Activated T-helper 1 cell treated with anti-CD3 and anti-CD28 coated beads, Interleukin-12 subunit alpha, Interleukin-12 subunit beta, Interleukin-2, Interleukin-4 antibody, amounts not matched to agents 30 ng/mL and 10 ng/mL and 1 ng/mL, durations not matched to agents 14 hours and 24 hours and 36 hours (primary cell): ENCODE measurements at regions not wholly inside any gene's neighbourhood (a gene's known extent, or its start where the extent isn't known, plus 50 kb on each side); places are given as distances from the start of the nearest gene placed in this dataset.

Experiments used
- DNase-seq: peaks from one replicate; pipeline ENCODE4 v3.0.0; 2021; ENCODE audit warnings: low spot score
- H3K27ac Mint-ChIP-seq: one replicate; pipeline ENCODE4 v1.8.0; 2021; ENCODE audit warnings: mild to moderate bottlenecking, mixed read lengths
- H3K27me3 Mint-ChIP-seq: one replicate; pipeline ENCODE4 v1.8.0; 2022; ENCODE audit warnings: mild to moderate bottlenecking, moderate library complexity, mixed read lengths; ENCODE audit not compliant: insufficient read depth
- H3K36me3 Mint-ChIP-seq: one replicate; pipeline ENCODE4 v1.8.0; 2021; ENCODE audit warnings: low read depth, mixed read lengths
- H3K4me1 Mint-ChIP-seq: one replicate; pipeline ENCODE4 v1.8.0; 2021; ENCODE audit warnings: low read depth, mixed read lengths
- H3K4me3 Mint-ChIP-seq: one replicate; pipeline ENCODE4 v1.8.0; 2021; ENCODE audit warnings: mild to moderate bottlenecking, moderate library complexity, mixed read lengths
- H3K9me3 Mint-ChIP-seq: one replicate; pipeline ENCODE4 v1.8.0; 2021; ENCODE audit warnings: mixed read lengths
- intact Hi-C: fragments of 100-400 bp; cut with micrococcal nuclease; formaldehyde crosslinking; loops from one replicate; pipeline ENCODE4 v1.15.1; 2024

DNA sequence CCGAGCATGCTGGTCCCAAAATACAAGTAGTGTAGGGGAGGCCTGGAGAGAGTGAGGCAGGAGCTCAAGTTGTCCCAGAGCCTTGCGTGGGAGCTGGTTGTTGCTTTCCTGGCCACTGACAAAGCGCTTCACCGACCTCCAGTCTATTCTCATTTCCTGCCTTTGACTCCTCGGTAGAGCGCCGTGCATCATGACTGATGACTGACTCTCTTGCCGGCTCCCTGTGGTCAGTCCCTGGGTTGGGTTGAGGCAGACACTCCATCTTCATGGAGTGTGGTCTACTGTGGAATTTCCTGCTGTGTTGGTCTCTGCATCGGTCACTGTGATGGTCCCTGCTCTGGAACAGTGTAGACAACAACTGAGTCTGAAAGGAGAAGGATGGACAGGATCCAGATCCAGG lies 175.1 kb upstream of the S1PR3 start:
- Mint-ChIP-seq H3K4me3 (no peak overlapping the region), H3K27ac (no peak overlapping the region), H3K4me1 (no peaks in the 10 kb centered on the region), H3K9me3 (no peaks in the 10 kb centered on the region), H3K36me3 (no peaks in the 10 kb centered on the region), H3K27me3 (peaks cover 7% of the 10 kb centered on the region)
- intact Hi-C loops: no loop called here
- no peak for DNase-seq

DNA sequence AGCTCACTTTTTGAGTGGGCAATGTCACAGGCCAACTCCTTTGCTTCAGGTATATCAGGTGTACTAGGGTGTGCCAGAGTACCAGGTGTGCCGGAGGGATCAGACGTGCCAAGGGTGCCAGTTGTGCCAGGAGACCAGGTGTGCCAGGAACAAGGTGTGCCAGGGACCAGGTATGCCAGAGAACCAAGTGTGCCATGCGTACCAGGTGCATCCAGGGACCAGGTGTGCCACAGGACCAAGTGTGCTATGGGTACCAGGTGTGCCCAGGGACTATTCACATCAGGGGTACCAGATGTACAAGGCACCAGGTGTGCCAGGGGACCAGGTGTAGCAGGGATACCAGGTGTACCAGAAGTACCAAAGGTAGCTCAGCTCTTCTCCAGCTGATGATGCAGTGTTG lies 174.7 kb upstream of the S1PR3 start:
- H3K4me3 Mint-ChIP-seq: no peak overlapping the region
- no peak overlapping the region for H3K27ac Mint-ChIP-seq
- DNase-seq: no peak
- no peaks in the 10 kb centered on the region for H3K4me1 Mint-ChIP-seq
- intact Hi-C loops: no loop called here
- no peaks in the 10 kb centered on the region for H3K36me3 Mint-ChIP-seq
- H3K9me3 Mint-ChIP-seq: no peaks in the 10 kb centered on the region
- H3K27me3 Mint-ChIP-seq: peaks cover 6% of the 10 kb centered on the region

DNA sequence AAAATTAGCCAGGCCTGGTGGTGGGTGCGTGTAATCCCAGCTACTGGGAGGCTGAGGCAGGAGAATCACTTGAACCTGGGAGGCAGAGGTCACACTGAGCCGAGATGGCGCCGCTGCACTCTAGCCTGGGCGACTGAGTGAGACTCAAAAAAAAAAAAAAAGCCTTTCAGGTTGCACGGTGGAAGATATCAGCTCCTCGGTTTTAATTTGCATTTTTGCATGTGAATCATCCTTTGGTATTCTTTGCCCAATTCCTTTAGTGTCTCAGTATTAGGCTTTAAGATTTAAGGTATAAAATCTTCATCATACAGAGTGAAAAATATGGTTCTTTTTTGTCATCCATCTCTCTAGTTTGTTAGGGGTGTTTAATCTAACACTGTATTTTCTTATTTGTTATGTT lies 173.6 kb upstream of the S1PR3 start:
- Mint-ChIP-seq H3K27ac (no peak overlapping the region), H3K4me1 (no peaks in the 10 kb centered on the region), H3K36me3 (no peaks in the 10 kb centered on the region), H3K4me3 (no peak overlapping the region), H3K9me3 (no peaks in the 10 kb centered on the region), H3K27me3 (peaks cover 6% of the 10 kb centered on the region)
- no peak for DNase-seq
- intact Hi-C loops: no loop called here

DNA sequence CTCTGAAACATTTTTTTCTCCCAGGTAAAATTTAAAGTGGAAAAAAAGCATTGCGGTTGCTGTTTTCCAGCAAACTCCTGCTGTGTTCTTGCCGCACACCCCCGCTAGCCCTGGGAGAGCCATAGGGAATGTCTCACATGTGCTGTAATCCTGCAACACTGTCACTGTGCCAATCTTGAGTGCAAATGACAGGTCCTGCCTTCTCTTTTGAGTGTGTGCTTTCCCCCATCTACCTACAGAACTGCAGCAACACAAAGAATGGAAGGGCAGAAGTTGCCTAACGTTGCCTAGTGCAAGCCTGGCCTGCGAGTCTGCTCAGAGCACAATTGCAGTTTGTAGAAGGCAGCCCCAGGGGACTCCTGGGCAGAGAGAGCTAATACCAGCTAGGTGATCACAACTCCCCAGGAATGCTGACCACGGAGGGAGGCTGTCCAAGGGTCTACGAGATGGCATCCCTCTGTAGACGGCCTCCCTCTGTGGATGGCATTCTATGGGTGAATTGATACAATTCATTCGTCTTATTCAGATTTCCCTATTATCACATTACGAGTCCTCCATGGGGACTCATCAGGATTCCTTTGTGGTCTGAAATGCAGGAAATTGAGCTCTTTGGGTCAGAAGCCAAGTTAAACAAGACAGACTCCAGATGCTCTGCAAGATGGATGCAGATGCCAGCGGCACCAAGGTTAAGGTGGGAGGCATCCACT lies 172.6 kb upstream of the S1PR3 start:
- intact Hi-C loops: no loop called here
- no peak overlapping the region for H3K27ac Mint-ChIP-seq
- H3K36me3 Mint-ChIP-seq: no peaks in the 10 kb centered on the region
- DNase-seq: no peak
- H3K9me3 Mint-ChIP-seq: no peaks in the 10 kb centered on the region
- peaks cover 6% of the 10 kb centered on the region for H3K27me3 Mint-ChIP-seq
- no peaks in the 10 kb centered on the region for H3K4me1 Mint-ChIP-seq
- H3K4me3 Mint-ChIP-seq: no peak overlapping the region

DNA sequence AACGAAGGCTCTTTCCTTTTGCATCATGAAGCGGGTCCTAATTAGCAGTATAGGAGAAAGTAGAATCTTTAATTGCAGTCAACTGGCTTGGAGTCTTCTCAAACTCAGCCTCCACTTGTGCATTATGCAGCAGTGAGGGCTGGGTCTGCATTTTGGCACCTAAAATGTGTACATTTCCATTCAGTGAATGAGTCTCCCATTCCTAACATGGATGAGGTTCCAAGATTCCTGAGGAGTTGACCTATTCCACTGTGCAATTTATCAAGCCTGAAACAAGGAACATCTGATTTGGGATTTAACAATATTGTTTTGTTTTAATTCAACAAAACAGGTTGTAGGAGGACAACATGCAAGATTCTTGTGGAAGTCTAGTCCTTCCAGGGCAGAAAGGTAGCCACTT lies 171.8 kb upstream of the S1PR3 start:
- peaks cover 6% of the 10 kb centered on the region for H3K27me3 Mint-ChIP-seq
- H3K4me1 Mint-ChIP-seq: no peaks in the 10 kb centered on the region
- intact Hi-C loops: no loop called here
- no peaks in the 10 kb centered on the region for H3K9me3 Mint-ChIP-seq
- no peak for DNase-seq
- H3K36me3 Mint-ChIP-seq: no peaks in the 10 kb centered on the region
- no peak overlapping the region for H3K4me3 Mint-ChIP-seq
- H3K27ac Mint-ChIP-seq: no peak overlapping the region

DNA sequence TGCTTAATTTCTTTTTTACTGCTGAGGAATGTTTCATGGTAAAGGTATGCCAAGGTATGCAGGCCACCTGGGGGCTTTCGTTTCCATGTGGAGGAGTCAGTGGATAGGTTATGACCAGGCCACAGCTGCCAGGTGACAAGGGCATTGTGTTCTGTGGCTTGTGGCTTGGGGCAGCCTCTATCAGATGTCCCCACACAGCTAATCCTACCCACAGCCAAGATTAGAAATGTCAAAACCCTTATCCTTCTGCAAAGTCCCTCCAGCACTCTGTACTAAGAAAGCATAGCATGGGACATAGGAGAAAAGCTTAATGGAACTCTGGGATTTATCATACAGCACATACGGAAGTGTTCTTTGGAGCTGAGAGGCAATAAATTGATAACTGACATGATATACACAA lies 171.2 kb upstream of the S1PR3 start:
- H3K4me1 Mint-ChIP-seq: no peaks in the 10 kb centered on the region
- H3K27me3 Mint-ChIP-seq: peaks cover 3% of the 10 kb centered on the region
- intact Hi-C loops: no loop called here
- DNase-seq: no peak
- H3K27ac Mint-ChIP-seq: no peak overlapping the region
- no peaks in the 10 kb centered on the region for H3K9me3 Mint-ChIP-seq
- no peaks in the 10 kb centered on the region for H3K36me3 Mint-ChIP-seq
- no peak overlapping the region for H3K4me3 Mint-ChIP-seq

DNA sequence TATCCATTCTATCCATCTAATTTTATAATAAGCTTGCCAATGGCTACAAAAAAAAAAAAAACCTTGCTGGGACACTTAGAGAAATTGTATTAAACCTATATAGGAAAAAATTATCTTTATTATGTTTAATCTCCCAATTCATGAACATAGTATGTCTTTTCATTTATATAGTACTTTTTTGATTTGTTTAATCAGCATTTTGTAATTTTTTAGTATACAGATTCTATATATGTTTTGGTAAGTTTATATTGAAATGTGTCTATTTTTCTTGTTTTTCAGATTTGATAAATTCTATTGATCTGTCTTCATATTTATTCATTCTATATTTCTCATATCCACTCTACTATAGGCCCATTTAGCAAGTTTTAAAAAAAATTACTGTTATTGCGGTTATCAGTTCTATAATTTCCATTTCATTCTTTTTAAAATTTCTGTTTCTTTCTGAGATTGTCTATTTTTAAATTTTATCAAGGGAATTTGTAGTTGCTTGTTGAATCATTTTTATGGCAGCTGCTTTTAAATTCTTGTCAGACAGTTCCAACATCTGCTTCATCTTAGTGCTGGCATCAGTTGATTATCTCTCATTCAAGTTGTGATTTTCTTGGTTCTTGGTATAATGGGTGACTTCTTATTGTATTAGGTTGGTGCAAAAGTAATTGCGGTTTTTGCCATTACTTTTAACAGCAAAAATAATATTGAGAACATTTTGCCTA lies 170.1 kb upstream of the S1PR3 start:
- Mint-ChIP-seq H3K27ac (no peak overlapping the region), H3K27me3 (peaks cover 3% of the 10 kb centered on the region), H3K36me3 (no peaks in the 10 kb centered on the region), H3K9me3 (no peaks in the 10 kb centered on the region), H3K4me3 (no peak overlapping the region), H3K4me1 (no peaks in the 10 kb centered on the region)
- intact Hi-C loops: no loop called here
- DNase-seq: no peak

DNA sequence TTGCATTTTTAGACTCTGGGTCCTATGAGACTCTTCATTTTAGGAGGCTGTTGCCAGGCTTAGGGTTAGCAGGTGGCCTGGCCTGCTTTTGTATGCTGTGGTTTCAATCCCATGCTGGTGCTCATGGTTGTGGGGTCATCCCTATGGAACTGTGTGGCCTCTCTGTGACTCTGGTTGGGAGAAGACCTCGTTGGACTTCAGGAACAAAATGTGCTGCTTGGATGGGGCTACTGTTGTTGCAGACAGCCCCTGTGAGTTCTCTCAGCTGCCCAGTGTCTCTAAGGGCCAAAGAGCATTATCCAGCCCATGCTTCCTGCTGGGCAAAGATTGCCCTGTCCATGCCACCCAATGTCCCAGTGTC lies 169.5 kb upstream of the S1PR3 start:
- no peak for DNase-seq
- no peaks in the 10 kb centered on the region for H3K36me3 Mint-ChIP-seq
- H3K27me3 Mint-ChIP-seq: peaks cover 7% of the 10 kb centered on the region
- H3K4me1 Mint-ChIP-seq: no peaks in the 10 kb centered on the region
- H3K27ac Mint-ChIP-seq: no peak overlapping the region
- H3K9me3 Mint-ChIP-seq: no peaks in the 10 kb centered on the region
- H3K4me3 Mint-ChIP-seq: no peak overlapping the region
- intact Hi-C loops: no loop called here

DNA sequence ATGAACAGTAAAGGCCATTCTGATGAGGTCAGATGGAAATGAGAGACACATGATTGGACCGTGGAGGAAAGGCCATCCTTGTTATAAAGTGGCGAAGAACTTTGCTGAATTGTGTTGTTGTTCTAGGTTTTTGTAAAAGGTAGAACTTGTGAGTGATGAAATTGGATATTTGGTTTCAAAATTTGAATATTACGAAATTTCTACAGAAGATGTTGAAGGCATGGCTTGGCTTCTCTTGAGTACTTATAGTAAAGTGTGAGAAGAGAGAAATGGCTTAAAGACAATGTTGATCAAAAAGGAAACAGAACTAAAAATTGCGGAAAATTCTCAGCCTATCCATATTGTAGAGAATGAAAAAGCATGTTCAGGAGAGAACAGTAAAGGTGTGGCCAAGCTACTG lies 166.6 kb upstream of the S1PR3 start:
- DNase-seq: no peak
- Mint-ChIP-seq H3K4me1 (no peaks in the 10 kb centered on the region), H3K27me3 (peaks cover 16% of the 10 kb centered on the region), H3K4me3 (no peak overlapping the region), H3K36me3 (no peaks in the 10 kb centered on the region), H3K9me3 (no peaks in the 10 kb centered on the region), H3K27ac (no peak overlapping the region)
- intact Hi-C loops: no loop called here

DNA sequence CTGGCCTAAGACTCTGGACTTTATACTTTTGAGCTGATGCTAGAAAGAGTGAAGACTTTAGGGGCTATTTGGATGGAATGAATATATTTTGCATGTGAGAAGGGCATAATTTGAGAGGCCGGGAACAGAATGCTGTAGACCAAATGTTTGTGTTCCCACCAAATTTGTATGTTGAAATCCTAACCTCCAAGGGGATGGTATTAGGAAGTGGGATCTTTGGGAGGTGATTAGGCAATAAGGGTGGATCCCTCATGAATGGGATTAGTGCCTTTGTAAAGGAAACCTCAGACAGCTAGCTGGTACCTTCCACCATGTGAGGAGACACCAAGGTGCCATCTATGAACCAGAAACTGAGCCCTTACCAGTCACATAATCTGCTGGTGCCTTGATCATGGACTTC lies 165.1 kb upstream of the S1PR3 start:
- Mint-ChIP-seq H3K4me3 (no peak overlapping the region), H3K27me3 (peaks cover 22% of the 10 kb centered on the region), H3K4me1 (no peaks in the 10 kb centered on the region), H3K27ac (no peak overlapping the region), H3K36me3 (no peaks in the 10 kb centered on the region), H3K9me3 (no peaks in the 10 kb centered on the region)
- no peak for DNase-seq
- intact Hi-C loops: no loop called here

DNA sequence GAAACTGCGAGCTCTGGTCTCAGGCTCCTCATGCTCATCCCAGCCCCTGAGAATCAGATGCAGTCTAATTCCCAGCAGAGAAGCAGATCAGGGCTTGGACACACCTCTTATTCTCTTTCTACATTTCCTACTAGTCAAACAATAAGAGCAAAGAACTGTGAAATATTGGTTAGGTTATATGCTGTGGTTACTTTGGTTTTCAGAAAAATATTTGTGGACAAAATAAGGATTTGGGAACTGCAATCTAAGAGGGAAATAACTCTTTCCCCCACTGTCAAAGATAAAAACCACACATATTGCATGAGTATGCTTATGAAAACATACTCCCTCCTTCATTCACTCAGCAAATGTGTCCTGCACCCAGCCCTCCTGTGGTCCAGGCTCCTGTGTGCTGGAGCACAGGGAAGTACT lies 164.5 kb upstream of the S1PR3 start:
- H3K36me3 Mint-ChIP-seq: no peaks in the 10 kb centered on the region
- H3K9me3 Mint-ChIP-seq: no peaks in the 10 kb centered on the region
- DNase-seq: no peak
- peaks cover 22% of the 10 kb centered on the region for H3K27me3 Mint-ChIP-seq
- H3K27ac Mint-ChIP-seq: no peak overlapping the region
- no peaks in the 10 kb centered on the region for H3K4me1 Mint-ChIP-seq
- H3K4me3 Mint-ChIP-seq: no peak overlapping the region
- intact Hi-C loops: no loop called here

DNA sequence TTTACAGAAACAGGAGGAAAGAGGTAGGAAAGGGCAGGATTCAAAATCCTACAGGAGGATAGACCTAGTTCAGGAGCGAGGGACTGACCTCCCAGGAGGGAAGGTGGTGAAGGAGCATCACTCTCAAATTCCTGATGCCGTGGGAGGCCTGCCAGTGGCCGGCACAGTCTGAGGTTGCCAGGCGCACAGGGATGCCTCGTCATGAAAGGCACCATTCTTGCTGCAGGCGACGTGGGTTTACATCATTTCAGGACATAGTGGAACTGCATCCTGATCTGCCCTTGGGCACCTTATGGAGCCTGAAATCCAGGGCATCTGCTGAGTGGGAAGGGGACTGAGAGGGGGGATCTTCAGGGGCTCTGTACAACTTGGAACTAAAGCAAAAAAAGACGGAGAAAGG lies 163.2 kb upstream of the S1PR3 start:
- peaks cover 25% of the 10 kb centered on the region for H3K27me3 Mint-ChIP-seq
- no peaks in the 10 kb centered on the region for H3K36me3 Mint-ChIP-seq
- intact Hi-C loops: no loop called here
- H3K4me1 Mint-ChIP-seq: no peaks in the 10 kb centered on the region
- no peak for DNase-seq
- no peak overlapping the region for H3K4me3 Mint-ChIP-seq
- no peaks in the 10 kb centered on the region for H3K9me3 Mint-ChIP-seq
- H3K27ac Mint-ChIP-seq: no peak overlapping the region

DNA sequence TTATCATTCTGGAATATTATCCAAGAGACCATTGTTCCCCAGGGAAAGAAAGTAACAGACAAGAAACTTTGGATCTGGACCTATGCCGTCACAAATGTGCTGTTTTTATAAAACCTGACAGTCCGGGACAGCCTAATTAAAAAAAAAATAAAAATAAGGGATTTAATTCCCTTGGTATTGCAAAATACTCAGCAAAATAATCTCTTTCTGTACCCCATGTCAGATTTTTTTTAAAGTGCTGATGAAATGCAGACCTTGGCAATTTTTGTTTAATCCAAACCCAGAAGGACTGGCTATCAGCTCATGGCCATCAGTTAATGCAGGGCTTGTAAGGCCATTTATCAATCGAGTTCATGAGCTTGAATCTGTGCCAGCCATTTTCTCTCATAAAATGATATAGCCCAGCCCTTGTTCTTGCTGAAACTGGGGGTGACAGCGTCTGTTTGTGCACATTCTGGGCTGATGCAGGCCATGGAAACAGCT lies 162.7 kb upstream of the S1PR3 start:
- peaks cover 26% of the 10 kb centered on the region for H3K27me3 Mint-ChIP-seq
- DNase-seq: no peak
- H3K4me3 Mint-ChIP-seq: no peak overlapping the region
- H3K9me3 Mint-ChIP-seq: no peaks in the 10 kb centered on the region
- H3K4me1 Mint-ChIP-seq: no peaks in the 10 kb centered on the region
- no peaks in the 10 kb centered on the region for H3K36me3 Mint-ChIP-seq
- no peak overlapping the region for H3K27ac Mint-ChIP-seq
- intact Hi-C loops: no loop called here

DNA sequence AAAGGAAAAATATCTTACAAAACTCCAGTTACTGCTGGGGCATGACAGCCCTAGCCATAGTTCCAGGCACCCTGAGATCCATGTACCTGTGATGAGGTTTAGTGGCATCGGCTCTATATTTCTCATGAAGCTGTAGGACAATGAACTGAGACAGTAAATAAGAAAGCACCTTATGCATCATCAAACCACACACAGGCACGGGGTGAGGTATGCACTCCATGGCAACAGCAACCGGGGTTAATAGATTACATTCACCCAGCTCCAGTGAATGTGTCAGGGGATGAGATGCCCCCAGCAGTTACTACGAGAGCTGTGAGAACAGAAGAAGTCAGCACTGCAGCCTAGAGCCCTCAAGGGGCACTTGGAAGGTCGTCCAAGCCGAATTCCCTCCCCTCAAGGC lies 162.0 kb upstream of the S1PR3 start:
- DNase-seq: no peak
- Mint-ChIP-seq H3K9me3 (peaks cover 5% of the 10 kb centered on the region), H3K27ac (no peak overlapping the region), H3K4me1 (no peaks in the 10 kb centered on the region), H3K36me3 (no peaks in the 10 kb centered on the region), H3K27me3 (peaks cover 33% of the 10 kb centered on the region), H3K4me3 (no peak overlapping the region)
- intact Hi-C loops: no loop called here
